ENCODE measurements at regions not wholly inside any gene's neighbourhood (a gene's known extent, or its start where the extent isn't known, plus 50 kb on each side); places are given as distances from the start of the nearest gene placed in this dataset.

GRCh38 chr6:154885214-154885613 lies 109.9 kb upstream of the TIAM2 start:
- DNase-seq (ENCODE audit: low spot score) = no peak
- no peak for TF ChIP-seq CTCF (conservative IDR thresholded peaks at IDR 0.05; ENCODE audit: low read length)
- TF ChIP-seq EZH2phosphoT487 (IDR thresholded peaks at IDR 0.05; ENCODE audit: borderline replicate concordance, low read depth, low read length) = no peak
- Histone ChIP-seq H4K20me1 (ENCODE audit: insufficient read depth, low read length) (no peaks in the 10 kb centered on the region), H3K27ac (ENCODE audit: low read depth, low read length, poor library complexity, severe bottlenecking) (no peak overlapping the region), H3K4me1 (ENCODE audit: insufficient read depth, low read length, poor library complexity, severe bottlenecking) (no peaks in the 10 kb centered on the region), H3K4me2 (ENCODE audit: low read length) (no peak overlapping the region), H2AFZ (ENCODE audit: low read length) (no peak overlapping the region), H3K9me3 (ENCODE audit: low read length) (no peaks in the 10 kb centered on the region), H3K36me3 (ENCODE audit: insufficient read depth, low read length) (no peaks in the 10 kb centered on the region), H3K79me2 (ENCODE audit: insufficient read depth, low read depth, low read length) (no peaks in the 10 kb centered on the region), H3K9me2 (ENCODE audit: insufficient read depth, low read length) (no peaks in the 10 kb centered on the region), H3K4me3 (ENCODE audit: low read depth, low read length, poor library complexity, severe bottlenecking) (no peak overlapping the region)
- CTCF ChIA-PET (ENCODE audit: unreplicated experiment) = no interaction called here
- POLR2A ChIA-PET = no interaction called here
- intact Hi-C loops (cut with micrococcal nuclease; ENCODE audit: unreplicated experiment) = no loop called here
- no TSS peak for BruUV-seq (replicated peaks)

- ChIA-PET POLR2A (interaction anchor here (0.6 kb wide), 1 partner anchor 100 kb away, joined by 3 read pairs; no protein-coding TSS in a partner anchor), CTCF (ENCODE audit: unreplicated experiment) (no interaction called here)
- Histone ChIP-seq H3K4me1 (ENCODE audit: insufficient read depth, low read length, poor library complexity, severe bottlenecking) (no peaks in the 10 kb centered on the region), H3K4me2 (ENCODE audit: low read length) (no peak overlapping the region), H4K20me1 (ENCODE audit: insufficient read depth, low read length) (no peaks in the 10 kb centered on the region), H3K36me3 (ENCODE audit: insufficient read depth, low read length) (no peaks in the 10 kb centered on the region), H3K27ac (ENCODE audit: low read depth, low read length, poor library complexity, severe bottlenecking) (no peak overlapping the region), H3K9me3 (ENCODE audit: low read length) (no peaks in the 10 kb centered on the region), H3K9me2 (ENCODE audit: insufficient read depth, low read length) (no peaks in the 10 kb centered on the region), H3K4me3 (ENCODE audit: low read depth, low read length, poor library complexity, severe bottlenecking) (no peak overlapping the region), H2AFZ (ENCODE audit: low read length) (no peak overlapping the region), H3K79me2 (ENCODE audit: insufficient read depth, low read depth, low read length) (no peaks in the 10 kb centered on the region)
- DNase-seq (ENCODE audit: low spot score) = no peak
- BruUV-seq (replicated peaks) = no TSS peak
- intact Hi-C loops (cut with micrococcal nuclease; ENCODE audit: unreplicated experiment) = no loop called here
- no peak for TF ChIP-seq EZH2phosphoT487 (IDR thresholded peaks at IDR 0.05; ENCODE audit: borderline replicate concordance, low read depth, low read length)
Measured at GRCh38 chr6:154886016-154886415, 109.1 kb upstream of the TIAM2 start.

GRCh38 chr6:154886471-154886870 lies 108.6 kb upstream of the TIAM2 start:
- Histone ChIP-seq H4K20me1 (ENCODE audit: insufficient read depth, low read length) (no peaks in the 10 kb centered on the region), H3K36me3 (ENCODE audit: insufficient read depth, low read length) (no peaks in the 10 kb centered on the region), H3K9me3 (ENCODE audit: low read length) (no peaks in the 10 kb centered on the region), H3K4me3 (ENCODE audit: low read depth, low read length, poor library complexity, severe bottlenecking) (no peak overlapping the region), H3K4me2 (ENCODE audit: low read length) (no peak overlapping the region), H3K27ac (ENCODE audit: low read depth, low read length, poor library complexity, severe bottlenecking) (no peak overlapping the region), H3K9me2 (ENCODE audit: insufficient read depth, low read length) (no peaks in the 10 kb centered on the region), H2AFZ (ENCODE audit: low read length) (no peak overlapping the region), H3K4me1 (ENCODE audit: insufficient read depth, low read length, poor library complexity, severe bottlenecking) (no peaks in the 10 kb centered on the region), H3K79me2 (ENCODE audit: insufficient read depth, low read depth, low read length) (no peaks in the 10 kb centered on the region)
- ChIA-PET CTCF (ENCODE audit: unreplicated experiment) (no interaction called here), POLR2A (interaction anchor here (0.6 to 1.4 kb wide), 2 partner anchors 17 to 100 kb away, joined by 3 read pairs; no protein-coding TSS in a partner anchor)
- no peak for DNase-seq (ENCODE audit: low spot score)
- no TSS peak for BruUV-seq (replicated peaks)
- TF ChIP-seq EZH2phosphoT487 (IDR thresholded peaks at IDR 0.05; ENCODE audit: borderline replicate concordance, low read depth, low read length) = no peak
- TF ChIP-seq CTCF (conservative IDR thresholded peaks at IDR 0.05; ENCODE audit: low read length) = no peak
- intact Hi-C loops (cut with micrococcal nuclease; ENCODE audit: unreplicated experiment) = no loop called here

Data from OCI-LY7 (cell line).